ENCODE measurements at regions not wholly inside any gene's neighbourhood (a gene's known extent, or its start where the extent isn't known, plus 50 kb on each side); places are given as distances from the start of the nearest gene placed in this dataset.

DNA sequence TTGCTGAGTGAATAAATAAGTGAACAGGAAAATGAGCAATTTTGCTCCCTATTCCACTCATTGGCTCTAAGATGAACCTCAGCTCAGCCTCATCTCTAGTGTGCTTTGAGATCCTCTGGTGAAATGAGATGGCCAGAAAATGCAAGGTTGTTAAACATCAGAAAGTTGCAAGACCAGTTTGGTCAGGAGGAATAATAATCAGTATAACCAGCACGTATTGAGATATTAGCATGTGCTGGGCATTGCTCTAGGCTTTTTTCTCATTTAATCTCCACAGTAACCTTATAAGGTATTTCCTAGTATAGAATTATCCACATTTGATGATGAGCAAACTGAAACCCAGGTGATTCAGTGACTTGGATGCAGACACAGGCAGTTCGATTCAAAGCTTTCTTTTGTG, 110.5 kb upstream of the PAK3 start:
- no peaks in the 10 kb centered on the region for H4K20me1 ChIP-seq (ENCODE audit: low read depth, low read length)
- no peaks in the 10 kb centered on the region for H3K36me3 ChIP-seq (ENCODE audit: low read length)
- no peaks in the 10 kb centered on the region for H3K9me2 ChIP-seq (replicated peaks; ENCODE audit: insufficient read depth, low read length)
- no peak for TF ChIP-seq CTCF (IDR thresholded peaks at IDR 0.05; ENCODE audit: insufficient read depth, low read length, poor library complexity, severe bottlenecking)
- TF ChIP-seq EZH2phosphoT487 (conservative IDR thresholded peaks at IDR 0.05; ENCODE audit: low read length): no peak
- H3K27ac ChIP-seq (ENCODE audit: low read depth, low read length): no peak overlapping the region
- H3K9ac ChIP-seq (ENCODE audit: low read length): no peak overlapping the region
- H3K4me2 ChIP-seq (ENCODE audit: low read depth, low read length, poor library complexity, severe bottlenecking): no peak overlapping the region
- H3K79me2 ChIP-seq (ENCODE audit: insufficient read depth, low read length): no peaks in the 10 kb centered on the region
- no peaks in the 10 kb centered on the region for H3K27me3 ChIP-seq (ENCODE audit: low read length)
- no peaks in the 10 kb centered on the region for H3K9me3 ChIP-seq (ENCODE audit: insufficient read depth, low read length)
- no peak overlapping the region for H2AFZ ChIP-seq (ENCODE audit: low read depth, low read length, severe bottlenecking)
- H3F3A ChIP-seq (ENCODE audit: insufficient read depth): no peaks in the 10 kb centered on the region
- H3K4me3 ChIP-seq (ENCODE audit: insufficient read depth, low read length, poor library complexity, severe bottlenecking): no peak overlapping the region

DNA sequence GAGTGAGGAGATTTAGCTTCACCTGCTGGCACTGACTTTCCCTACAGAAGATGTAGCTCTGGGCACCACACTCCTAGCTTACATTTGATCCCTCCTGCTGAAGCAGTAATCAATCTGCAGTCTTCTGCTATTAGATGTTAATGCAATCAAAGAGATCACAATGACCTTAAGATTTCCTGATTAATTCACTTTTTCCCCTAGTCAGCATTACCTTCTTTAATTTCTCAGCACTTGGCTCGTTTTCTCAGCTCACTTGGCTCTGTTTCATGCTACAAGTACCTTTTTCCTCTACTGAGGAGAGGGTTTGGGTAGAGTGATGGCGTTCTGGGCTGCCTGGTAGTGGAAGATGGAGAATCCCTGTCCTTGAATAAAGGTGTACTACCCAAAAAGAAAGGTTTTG, 113.0 kb upstream of the PAK3 start:
- Histone ChIP-seq H3K4me2 (ENCODE audit: low read depth, low read length, poor library complexity, severe bottlenecking) (no peak overlapping the region), H3K36me3 (ENCODE audit: low read length) (no peaks in the 10 kb centered on the region), H3K9me3 (ENCODE audit: insufficient read depth, low read length) (no peaks in the 10 kb centered on the region), H3F3A (ENCODE audit: insufficient read depth) (no peaks in the 10 kb centered on the region), H4K20me1 (ENCODE audit: low read depth, low read length) (no peaks in the 10 kb centered on the region), H3K4me3 (ENCODE audit: insufficient read depth, low read length, poor library complexity, severe bottlenecking) (no peak overlapping the region), H3K27ac (ENCODE audit: low read depth, low read length) (no peak overlapping the region), H3K27me3 (ENCODE audit: low read length) (no peaks in the 10 kb centered on the region), H3K9me2 (replicated peaks; ENCODE audit: insufficient read depth, low read length) (no peaks in the 10 kb centered on the region), H3K79me2 (ENCODE audit: insufficient read depth, low read length) (no peaks in the 10 kb centered on the region), H2AFZ (ENCODE audit: low read depth, low read length, severe bottlenecking) (no peak overlapping the region), H3K9ac (ENCODE audit: low read length) (no peak overlapping the region)
- TF ChIP-seq CTCF (IDR thresholded peaks at IDR 0.05; ENCODE audit: insufficient read depth, low read length, poor library complexity, severe bottlenecking): no peak

DNA sequence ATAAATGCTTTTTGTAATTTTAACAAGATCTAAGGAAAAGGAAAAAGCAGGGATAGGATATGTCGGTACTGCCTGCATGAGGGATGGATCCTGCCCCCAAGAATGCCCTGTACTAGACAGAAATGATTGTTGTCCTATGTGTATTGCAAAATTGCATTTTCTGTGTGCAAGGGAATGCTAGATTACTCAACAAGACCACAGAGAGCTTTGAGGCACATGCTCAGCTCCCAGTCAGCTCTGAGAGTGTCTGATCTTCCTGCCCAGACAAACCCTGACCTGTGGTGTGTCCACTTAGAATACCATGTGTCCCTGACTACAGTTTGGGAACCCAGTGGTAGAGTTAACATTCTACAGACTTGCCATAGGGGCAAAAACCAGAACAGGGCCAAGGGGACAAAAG, 129.2 kb upstream of the PAK3 start:
- TF ChIP-seq EZH2phosphoT487 (conservative IDR thresholded peaks at IDR 0.05; ENCODE audit: low read length): no peak
- TF ChIP-seq CTCF (IDR thresholded peaks at IDR 0.05; ENCODE audit: insufficient read depth, low read length, poor library complexity, severe bottlenecking): no peak
- no peaks in the 10 kb centered on the region for H3K9me2 ChIP-seq (replicated peaks; ENCODE audit: insufficient read depth, low read length)
- no peak overlapping the region for H3K4me3 ChIP-seq (ENCODE audit: insufficient read depth, low read length, poor library complexity, severe bottlenecking)
- no peak overlapping the region for H3K27ac ChIP-seq (ENCODE audit: low read depth, low read length)
- no peaks in the 10 kb centered on the region for H3K79me2 ChIP-seq (ENCODE audit: insufficient read depth, low read length)
- H3K4me2 ChIP-seq (ENCODE audit: low read depth, low read length, poor library complexity, severe bottlenecking): no peak overlapping the region
- no peaks in the 10 kb centered on the region for H3K27me3 ChIP-seq (ENCODE audit: low read length)
- no peaks in the 10 kb centered on the region for H3K9me3 ChIP-seq (ENCODE audit: insufficient read depth, low read length)
- no peaks in the 10 kb centered on the region for H3K36me3 ChIP-seq (ENCODE audit: low read length)
- no peaks in the 10 kb centered on the region for H3F3A ChIP-seq (ENCODE audit: insufficient read depth)
- H3K9ac ChIP-seq (ENCODE audit: low read length): no peak overlapping the region
- H4K20me1 ChIP-seq (ENCODE audit: low read depth, low read length): no peaks in the 10 kb centered on the region
- H2AFZ ChIP-seq (ENCODE audit: low read depth, low read length, severe bottlenecking): no peak overlapping the region

GRCh38 chrX:110966091-110966454, 129.9 kb upstream of the PAK3 start:
- no peak overlapping the region for H3K9ac ChIP-seq (ENCODE audit: low read length)
- H2AFZ ChIP-seq (ENCODE audit: low read depth, low read length, severe bottlenecking): no peak overlapping the region
- no peaks in the 10 kb centered on the region for H3K36me3 ChIP-seq (ENCODE audit: low read length)
- no peaks in the 10 kb centered on the region for H3K9me2 ChIP-seq (replicated peaks; ENCODE audit: insufficient read depth, low read length)
- no peaks in the 10 kb centered on the region for H3K79me2 ChIP-seq (ENCODE audit: insufficient read depth, low read length)
- no peak overlapping the region for H3K4me3 ChIP-seq (ENCODE audit: insufficient read depth, low read length, poor library complexity, severe bottlenecking)
- TF ChIP-seq EZH2phosphoT487 (conservative IDR thresholded peaks at IDR 0.05; ENCODE audit: low read length) (no peak), CTCF (IDR thresholded peaks at IDR 0.05; ENCODE audit: insufficient read depth, low read length, poor library complexity, severe bottlenecking) (no peak)
- no peaks in the 10 kb centered on the region for H4K20me1 ChIP-seq (ENCODE audit: low read depth, low read length)
- no peaks in the 10 kb centered on the region for H3K27me3 ChIP-seq (ENCODE audit: low read length)
- H3K27ac ChIP-seq (ENCODE audit: low read depth, low read length): no peak overlapping the region
- H3F3A ChIP-seq (ENCODE audit: insufficient read depth): no peaks in the 10 kb centered on the region
- H3K9me3 ChIP-seq (ENCODE audit: insufficient read depth, low read length): no peaks in the 10 kb centered on the region
- no peak overlapping the region for H3K4me2 ChIP-seq (ENCODE audit: low read depth, low read length, poor library complexity, severe bottlenecking)
